IMR-90 (cell line): ENCODE measurements at regions not wholly inside any gene's neighbourhood (a gene's known extent, or its start where the extent isn't known, plus 50 kb on each side); places are given as distances from the start of the nearest gene placed in this dataset.

Experiments used
- ATAC-seq: fragments of 200-7000 bp; cut with Tn5 transposase; 2 replicates; pipeline ENCODE4 v1.9.1; 2020; ENCODE audit warnings: low read depth, mild to moderate bottlenecking, moderate library complexity
- BruUV-seq: library from RNA; stranded (reverse); fragments of 400-500 nt; replicated peaks from 2 replicates; lab custom pipeline; 2021; lab: Mats Ljungman, UMichigan
- CTCF ChIA-PET: fragments of 300-600 bp; formaldehyde crosslinking; extraction: SDS; loops from one replicate; lab custom pipeline; 2021; ENCODE audit warnings: antibody characterized with exemption; lab: Yijun Ruan, JAX
- POLR2A ChIA-PET: fragments of 300-600 bp; sonication (Branson Sonifier 250); formaldehyde crosslinking; loops from one replicate; lab custom pipeline; 2022; ENCODE audit warnings: antibody characterized with exemption; ENCODE audit not compliant: unreplicated experiment; lab: Charles Lee
- DNase-seq: peaks from one replicate; pipeline ENCODE4 v3.0.0; 2013
- H2AFZ ChIP-seq: replicated peaks from 2 replicates; pipeline ENCODE3; 2013; ENCODE audit warnings: low read length, mild to moderate bottlenecking; ENCODE audit not compliant: poor library complexity
- H2AK5ac ChIP-seq: 2 replicates; pipeline ENCODE4 v1.6.1; 2013; ENCODE audit warnings: low read depth, low read length, inconsistent platforms
- H2AK9ac ChIP-seq: replicated peaks from 2 replicates; pipeline ENCODE3; 2013; ENCODE audit warnings: mild to moderate bottlenecking, low read depth, low read length, moderate library complexity; ENCODE audit not compliant: poor library complexity
- H2BK120ac ChIP-seq: 2 replicates; pipeline ENCODE4 v1.6.1; 2013; ENCODE audit warnings: low read depth, low read length, inconsistent platforms
- H2BK15ac ChIP-seq: 3 replicates; pipeline ENCODE4 v1.6.1; 2013; ENCODE audit warnings: low read depth, low read length, inconsistent platforms
- H2BK20ac ChIP-seq: 2 replicates; pipeline ENCODE4 v1.6.1; 2013; ENCODE audit warnings: low read depth, mild to moderate bottlenecking, inconsistent platforms, low read length, moderate library complexity
- H2BK5ac ChIP-seq: 2 replicates; pipeline ENCODE4 v1.6.1; 2013; ENCODE audit warnings: mild to moderate bottlenecking, low read depth, low read length, inconsistent platforms; ENCODE audit not compliant: poor library complexity, severe bottlenecking
- H3K14ac ChIP-seq: replicated peaks from 2 replicates; pipeline ENCODE4 v1.6.1; 2013; ENCODE audit warnings: low read depth, low read length, inconsistent platforms
- H3K18ac ChIP-seq: 2 replicates; pipeline ENCODE4 v1.6.1; 2013; ENCODE audit warnings: low read depth, low read length, control low read depth
- H3K23ac ChIP-seq: 2 replicates; pipeline ENCODE4 v1.6.1; 2013; ENCODE audit warnings: low read depth, low read length, inconsistent platforms
- H3K27ac ChIP-seq: 2 replicates; pipeline ENCODE4 v1.5.1; 2013; ENCODE audit warnings: mild to moderate bottlenecking, control low read depth, low read length; ENCODE audit not compliant: insufficient read depth
- H3K27me3 ChIP-seq: 2 replicates; pipeline ENCODE4 v1.6.1; 2013; ENCODE audit warnings: low read length; ENCODE audit not compliant: control insufficient read depth, insufficient read depth
- H3K36me3 ChIP-seq: 2 replicates; pipeline ENCODE4 v1.6.1; 2013; ENCODE audit warnings: low read length, mixed read lengths; ENCODE audit not compliant: control insufficient read depth, insufficient read depth
- H3K4ac ChIP-seq: 2 replicates; pipeline ENCODE4 v1.6.1; 2013; ENCODE audit warnings: low read depth, low read length, inconsistent platforms
- H3K4me1 ChIP-seq: 2 replicates; pipeline ENCODE4 v1.6.1; 2013; ENCODE audit warnings: low read length, mixed read lengths; ENCODE audit not compliant: control insufficient read depth, insufficient read depth
- H3K4me2 ChIP-seq: 2 replicates; pipeline ENCODE4 v1.6.1; 2013; ENCODE audit warnings: low read depth, mild to moderate bottlenecking, control low read depth, low read length, moderate library complexity
- H3K4me3 ChIP-seq: 2 replicates; pipeline ENCODE4 v1.5.1; 2013; ENCODE audit warnings: low read depth, mild to moderate bottlenecking, control low read depth, low read length, moderate library complexity; ENCODE audit not compliant: insufficient read depth
- H3K56ac ChIP-seq: 2 replicates; pipeline ENCODE4 v1.6.1; 2013; ENCODE audit warnings: low read length, inconsistent platforms; ENCODE audit not compliant: insufficient read depth; ENCODE audit errors: extremely low read depth
- H3K79me1 ChIP-seq, 2 experiments: 2 replicates each; pipeline ENCODE4 v1.6.1; 2013; ENCODE audit warnings: low read length in 2 of 2, inconsistent platforms in 1 of 2, low read depth in 1 of 2
- H3K9ac ChIP-seq: 2 replicates; pipeline ENCODE4 v1.6.1; 2013; ENCODE audit warnings: low read depth, low read length, control low read depth
- H3K9me1 ChIP-seq: 2 replicates; pipeline ENCODE4 v1.6.1; 2013; ENCODE audit warnings: low read length, inconsistent platforms; ENCODE audit not compliant: insufficient read depth
- H3K9me3 ChIP-seq: 2 replicates; pipeline ENCODE4 v1.6.1; 2013; ENCODE audit warnings: low read length; ENCODE audit not compliant: control insufficient read depth, insufficient read depth
- H4K20me1 ChIP-seq: 2 replicates; pipeline ENCODE4 v1.6.1; 2013; ENCODE audit warnings: low read length, inconsistent platforms; ENCODE audit not compliant: insufficient read depth
- H4K5ac ChIP-seq: 2 replicates; pipeline ENCODE4 v1.6.1; 2013; ENCODE audit warnings: mild to moderate bottlenecking, low read depth, low read length, control low read depth
- H4K8ac ChIP-seq, 2 experiments: 2 replicates each; pipeline ENCODE4 v1.6.1; 2013; ENCODE audit warnings: low read depth in 2 of 2, low read length in 2 of 2, control low read depth in 1 of 2, inconsistent platforms in 1 of 2
- H4K91ac ChIP-seq: 2 replicates; pipeline ENCODE4 v1.6.1; 2013; ENCODE audit warnings: low read depth, low read length, inconsistent platforms; ENCODE audit not compliant: insufficient read depth
- RCOR1 ChIP-seq: IDR thresholded peaks from 2 replicates; pipeline ENCODE4 v1.6.1; 2012; ENCODE audit warnings: mild to moderate bottlenecking, low read length, improper control_type of control experiment; ENCODE audit not compliant: insufficient replicate concordance
- WGBS, 2 experiments: methylation state at CpG; one replicate each; pipeline versions ENCODE4 v1.1.5 to v1.1.7; 2013; ENCODE audit warnings: missing lambda C conversion rate in 2 of 2; ENCODE audit not compliant: insufficient read length in 1 of 2; ENCODE audit errors: extremely low coverage in 2 of 2; 5-methylcytosine and 5-hydroxymethylcytosine counted together
- dilution Hi-C: fragments of 300-500 bp; cut with HindIII; formaldehyde crosslinking; loops from one replicate; pipeline ENCODE4 v1.14.3; 2018; ENCODE audit warnings: low sequenced_read_pairs; ENCODE audit not compliant: unreplicated experiment
- in situ Hi-C: fragments of 300-500 bp; cut with MboI; formaldehyde crosslinking; loops from 3 replicates; pipeline ENCODE4 v1.14.3; 2019; ENCODE audit warnings: low sequenced_read_pairs, inconsistent platforms, mixed read lengths
- intact Hi-C: fragments of 100-400 bp; cut with micrococcal nuclease; formaldehyde crosslinking; loops from 2 replicates; pipeline ENCODE4 v1.10.0; 2022

DNA sequence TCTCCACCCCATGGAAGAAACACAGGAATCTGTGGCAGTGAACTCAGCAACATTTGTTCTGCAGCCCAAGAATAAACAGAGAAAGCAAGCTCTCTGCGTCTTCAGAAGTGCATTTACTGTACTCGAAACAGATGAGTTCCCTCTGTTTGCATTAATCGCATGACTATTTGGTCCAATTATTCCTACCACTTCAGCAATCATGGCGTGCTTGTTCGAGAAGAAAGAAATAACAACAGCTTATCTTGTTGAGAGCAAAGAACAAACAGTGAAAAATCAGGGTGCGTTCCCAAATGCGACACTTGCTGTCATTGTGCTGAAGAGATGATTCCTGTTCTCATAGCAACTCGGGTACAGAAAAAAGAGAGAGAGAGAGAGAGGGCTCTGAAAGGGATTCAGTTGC is 445.3 kb upstream of the MAF start:
- H3K4me2 ChIP-seq: no peak overlapping the region
- H2AK5ac ChIP-seq: no peak overlapping the region
- no peak overlapping the region for H2BK5ac ChIP-seq
- H3K23ac ChIP-seq: no peak overlapping the region
- H3K14ac ChIP-seq: no peak overlapping the region
- H3K18ac ChIP-seq: no peak overlapping the region
- ATAC-seq (no peak), DNase-seq (no peak)
- H4K91ac ChIP-seq: no peak overlapping the region
- no peaks in the 10 kb centered on the region for H3K9me1 ChIP-seq
- TF ChIP-seq RCOR1: no peak
- no peaks in the 10 kb centered on the region for H3K27me3 ChIP-seq
- in situ Hi-C loops: no loop called here
- H4K8ac ChIP-seq: no peak overlapping the region
- no CpG with 5 or more reads among the region's 8 CpGs for WGBS, 2 experiments
- no TSS peak for BruUV-seq
- no peaks in the 10 kb centered on the region for H4K20me1 ChIP-seq
- no peaks in the 10 kb centered on the region for H3K9me3 ChIP-seq
- no peak overlapping the region for H4K5ac ChIP-seq
- no peak overlapping the region for H3K4ac ChIP-seq
- ChIA-PET POLR2A (no interaction called here), CTCF (no interaction called here)
- H3K36me3 ChIP-seq: no peaks in the 10 kb centered on the region
- no peaks in the 10 kb centered on the region for H3K79me1 ChIP-seq
- no peak overlapping the region for H3K4me3 ChIP-seq
- dilution Hi-C loops: no loop called here
- no peak overlapping the region for H3K56ac ChIP-seq
- H2AFZ ChIP-seq: no peak overlapping the region
- H3K4me1 ChIP-seq: no peaks in the 10 kb centered on the region
- no peak overlapping the region for H3K9ac ChIP-seq
- no peak overlapping the region for H2BK15ac ChIP-seq
- intact Hi-C loops: loop anchor here (5.0 kb wide), 1 partner anchor 51 kb away; no protein-coding TSS in a partner anchor
- H2BK120ac ChIP-seq: no peak overlapping the region
- H2AK9ac ChIP-seq: no peak overlapping the region
- no peak overlapping the region for H2BK20ac ChIP-seq
- H3K27ac ChIP-seq: no peak overlapping the region
